Stomach (tissue), 4 donors: ENCODE measurements at regions not wholly inside any gene's neighbourhood (a gene's known extent, or its start where the extent isn't known, plus 50 kb on each side); places are given as distances from the start of the nearest gene placed in this dataset.

Experiments
- EP300 ChIP-seq: sonication (generic); formaldehyde crosslinking; IDR thresholded peaks from one replicate; pipeline ENCODE4 v1.6.1; 2017; ENCODE audit warnings: antibody characterized with exemption
- TF ChIP-seq, protein P1 (sequence below), 7 experiments: fragments of 450-650 bp in 4 of 7; fragments of 200-600 bp in 3 of 7; sonication (generic) in 3 of 7; IDR thresholded peaks; one replicate each; pipeline ENCODE4 v1.5.1; 2016 to 2019; ENCODE audit warnings: antibody characterized with exemption in 7 of 7, control low read depth in 2 of 7, mild to moderate bottlenecking in 1 of 7

DNA sequence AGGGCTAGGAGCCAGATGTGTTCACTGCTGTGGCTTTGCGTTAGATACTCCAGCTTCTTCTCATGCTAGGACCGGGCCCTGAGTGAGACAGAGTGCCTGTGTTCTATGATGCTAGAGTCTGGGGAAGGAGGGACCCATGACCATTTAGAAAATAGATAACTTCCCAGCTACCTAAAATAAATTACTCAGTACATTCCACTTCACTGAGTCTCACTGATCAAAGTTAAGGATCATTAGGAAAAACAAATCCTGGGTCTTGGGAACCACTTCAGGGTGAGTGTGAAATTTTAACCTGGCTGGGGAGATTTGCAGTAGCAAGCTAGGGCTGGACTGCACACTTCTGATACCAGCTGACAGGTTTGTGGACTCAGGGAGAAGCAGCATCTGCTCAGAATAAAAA, 138.1 kb downstream of the EMX2 start:
- TF ChIP-seq, protein P1, sequence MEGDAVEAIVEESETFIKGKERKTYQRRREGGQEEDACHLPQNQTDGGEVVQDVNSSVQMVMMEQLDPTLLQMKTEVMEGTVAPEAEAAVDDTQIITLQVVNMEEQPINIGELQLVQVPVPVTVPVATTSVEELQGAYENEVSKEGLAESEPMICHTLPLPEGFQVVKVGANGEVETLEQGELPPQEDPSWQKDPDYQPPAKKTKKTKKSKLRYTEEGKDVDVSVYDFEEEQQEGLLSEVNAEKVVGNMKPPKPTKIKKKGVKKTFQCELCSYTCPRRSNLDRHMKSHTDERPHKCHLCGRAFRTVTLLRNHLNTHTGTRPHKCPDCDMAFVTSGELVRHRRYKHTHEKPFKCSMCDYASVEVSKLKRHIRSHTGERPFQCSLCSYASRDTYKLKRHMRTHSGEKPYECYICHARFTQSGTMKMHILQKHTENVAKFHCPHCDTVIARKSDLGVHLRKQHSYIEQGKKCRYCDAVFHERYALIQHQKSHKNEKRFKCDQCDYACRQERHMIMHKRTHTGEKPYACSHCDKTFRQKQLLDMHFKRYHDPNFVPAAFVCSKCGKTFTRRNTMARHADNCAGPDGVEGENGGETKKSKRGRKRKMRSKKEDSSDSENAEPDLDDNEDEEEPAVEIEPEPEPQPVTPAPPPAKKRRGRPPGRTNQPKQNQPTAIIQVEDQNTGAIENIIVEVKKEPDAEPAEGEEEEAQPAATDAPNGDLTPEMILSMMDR (IDR thresholded peaks at IDR 0.05), result no peak
- TF ChIP-seq EP300, result no peak
